Suprapubic skin (tissue), 4 donors: ENCODE measurements at regions not wholly inside any gene's neighbourhood (a gene's known extent, or its start where the extent isn't known, plus 50 kb on each side); places are given as distances from the start of the nearest gene placed in this dataset.

Experiments
- DNase-seq, 2 donors: peaks; one replicate each; pipeline ENCODE4 v3.0.0-alpha.2; 2019; ENCODE audit warnings: low spot score in 2 of 2
- H3K27ac ChIP-seq: fragments of 200-600 bp; sonication (generic); one replicate; pipeline ENCODE4 v1.5.1; 2019
- H3K27me3 ChIP-seq: fragments of 200-600 bp; sonication (generic); one replicate; pipeline ENCODE4 v1.5.1; 2019
- H3K36me3 ChIP-seq: fragments of 200-600 bp; sonication (generic); one replicate; pipeline ENCODE4 v1.5.1; 2019
- H3K4me1 ChIP-seq: fragments of 200-600 bp; sonication (generic); one replicate; pipeline ENCODE4 v1.5.1; 2019
- H3K4me3 ChIP-seq: fragments of 200-600 bp; sonication (generic); one replicate; pipeline ENCODE4 v1.5.1; 2019; ENCODE audit warnings: mild to moderate bottlenecking
- H3K9me3 ChIP-seq: fragments of 200-600 bp; sonication (generic); one replicate; pipeline ENCODE4 v1.5.1; 2019
- EP300 ChIP-seq: sonication (generic); formaldehyde crosslinking; IDR thresholded peaks from one replicate; pipeline ENCODE4 v1.6.1; 2017; ENCODE audit warnings: antibody characterized with exemption
- POLR2A ChIP-seq, 2 donors: fragments of 450-650 bp; IDR thresholded peaks; one replicate each; pipeline ENCODE4 v1.6.1; 2017; ENCODE audit warnings: antibody characterized with exemption in 2 of 2, mild to moderate bottlenecking in 2 of 2, moderate library complexity in 2 of 2
- POLR2AphosphoS5 ChIP-seq, 3 donors: sonication (generic); formaldehyde crosslinking; IDR thresholded peaks; one replicate each; pipeline ENCODE4 v1.6.1; 2017; ENCODE audit warnings: antibody characterized with exemption in 3 of 3
- WGBS: methylation state at CpG from one replicate; pipeline ENCODE4 v1.1.5; 2018; 5-methylcytosine and 5-hydroxymethylcytosine counted together
- TF ChIP-seq, protein P1 (sequence below), 2 donors: fragments of 200-600 bp in 1 of 2; fragments of 450-650 bp in 1 of 2; sonication (generic) in 1 of 2; IDR thresholded peaks; one replicate each; pipeline ENCODE4 v1.5.1; 2016 to 2019; ENCODE audit warnings: antibody characterized with exemption in 2 of 2, mild to moderate bottlenecking in 1 of 2, moderate library complexity in 1 of 2

DNA sequence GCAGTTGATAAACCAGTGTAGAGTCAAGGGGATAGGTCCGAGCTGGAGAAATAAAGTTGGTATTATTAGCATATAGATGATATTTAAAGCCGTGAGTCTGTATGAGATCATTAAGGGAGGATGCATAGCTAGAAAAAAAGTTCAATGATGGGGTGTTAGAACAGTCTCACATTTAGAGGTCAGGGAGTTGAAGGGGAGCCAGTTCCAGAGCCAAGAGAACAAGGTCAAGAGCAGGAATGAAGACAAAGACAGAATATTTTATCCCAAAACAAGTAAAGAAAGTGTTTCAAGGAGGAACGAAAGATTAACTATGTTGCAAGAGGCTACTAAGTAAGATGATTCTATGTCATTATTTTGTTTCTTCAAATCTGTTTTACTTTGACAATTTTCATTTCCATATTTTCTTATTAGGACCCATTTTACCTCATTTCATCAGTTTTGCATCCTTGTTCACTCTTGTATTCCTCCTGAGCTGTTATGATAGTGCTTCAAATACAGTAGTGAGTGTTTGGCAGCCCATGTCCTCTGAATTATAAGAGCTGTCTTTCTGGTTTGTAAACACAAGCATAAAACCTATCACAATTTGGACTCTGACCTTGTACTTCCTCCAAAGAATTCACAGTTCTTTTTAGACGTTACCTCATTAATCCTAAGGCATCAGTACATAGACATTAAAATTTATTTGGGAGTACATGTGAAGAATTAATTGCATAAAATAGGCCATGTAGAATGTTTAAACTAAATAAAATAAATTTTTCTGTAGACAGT is 695.7 kb upstream of the NECTIN3 start:
- no peak overlapping the region for H3K27ac ChIP-seq
- 79% methylated on average over 4 of the region's 4 CpGs for WGBS
- TF ChIP-seq POLR2AphosphoS5 (IDR thresholded peaks at IDR 0.05) = no peak
- H3K36me3 ChIP-seq = no peaks in the 10 kb centered on the region
- no peaks in the 10 kb centered on the region for H3K27me3 ChIP-seq
- H3K4me3 ChIP-seq = no peak overlapping the region
- H3K4me1 ChIP-seq = no peaks in the 10 kb centered on the region
- no peak for DNase-seq
- peaks cover 3% of the 10 kb centered on the region for H3K9me3 ChIP-seq

DNA sequence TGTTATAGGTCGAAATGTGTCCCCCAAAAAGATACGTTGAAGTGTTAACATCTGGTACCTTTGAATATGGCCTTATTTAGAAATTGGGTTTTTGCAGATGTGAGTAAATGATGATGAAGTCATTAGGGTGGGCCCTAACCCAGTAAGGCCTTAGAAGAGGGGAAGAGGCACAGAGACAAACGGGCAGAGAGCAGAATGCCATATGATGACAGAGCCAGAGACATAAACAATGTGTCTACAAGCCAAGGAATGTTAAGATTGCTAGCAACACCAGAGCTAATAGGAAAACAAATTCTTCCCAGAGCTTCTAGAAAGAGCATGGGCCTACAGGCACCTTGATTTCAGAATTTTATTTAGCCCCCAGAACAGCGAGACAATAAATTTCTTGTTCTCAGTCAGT is 693.1 kb upstream of the NECTIN3 start:
- H3K27ac ChIP-seq = no peak overlapping the region
- no peak overlapping the region for H3K4me3 ChIP-seq
- no peak for DNase-seq
- peaks cover 3% of the 10 kb centered on the region for H3K9me3 ChIP-seq
- TF ChIP-seq EP300 (no peak), POLR2AphosphoS5 (IDR thresholded peaks at IDR 0.05) (no peak), POLR2A (IDR thresholded peaks at IDR 0.05) (no peak)
- TF ChIP-seq, protein P1, sequence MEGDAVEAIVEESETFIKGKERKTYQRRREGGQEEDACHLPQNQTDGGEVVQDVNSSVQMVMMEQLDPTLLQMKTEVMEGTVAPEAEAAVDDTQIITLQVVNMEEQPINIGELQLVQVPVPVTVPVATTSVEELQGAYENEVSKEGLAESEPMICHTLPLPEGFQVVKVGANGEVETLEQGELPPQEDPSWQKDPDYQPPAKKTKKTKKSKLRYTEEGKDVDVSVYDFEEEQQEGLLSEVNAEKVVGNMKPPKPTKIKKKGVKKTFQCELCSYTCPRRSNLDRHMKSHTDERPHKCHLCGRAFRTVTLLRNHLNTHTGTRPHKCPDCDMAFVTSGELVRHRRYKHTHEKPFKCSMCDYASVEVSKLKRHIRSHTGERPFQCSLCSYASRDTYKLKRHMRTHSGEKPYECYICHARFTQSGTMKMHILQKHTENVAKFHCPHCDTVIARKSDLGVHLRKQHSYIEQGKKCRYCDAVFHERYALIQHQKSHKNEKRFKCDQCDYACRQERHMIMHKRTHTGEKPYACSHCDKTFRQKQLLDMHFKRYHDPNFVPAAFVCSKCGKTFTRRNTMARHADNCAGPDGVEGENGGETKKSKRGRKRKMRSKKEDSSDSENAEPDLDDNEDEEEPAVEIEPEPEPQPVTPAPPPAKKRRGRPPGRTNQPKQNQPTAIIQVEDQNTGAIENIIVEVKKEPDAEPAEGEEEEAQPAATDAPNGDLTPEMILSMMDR (IDR thresholded peaks at IDR 0.05) = no peak
- 73% methylated on average over 4 of the region's 4 CpGs for WGBS
- H3K27me3 ChIP-seq = no peaks in the 10 kb centered on the region
- no peaks in the 10 kb centered on the region for H3K36me3 ChIP-seq
- no peaks in the 10 kb centered on the region for H3K4me1 ChIP-seq

DNA sequence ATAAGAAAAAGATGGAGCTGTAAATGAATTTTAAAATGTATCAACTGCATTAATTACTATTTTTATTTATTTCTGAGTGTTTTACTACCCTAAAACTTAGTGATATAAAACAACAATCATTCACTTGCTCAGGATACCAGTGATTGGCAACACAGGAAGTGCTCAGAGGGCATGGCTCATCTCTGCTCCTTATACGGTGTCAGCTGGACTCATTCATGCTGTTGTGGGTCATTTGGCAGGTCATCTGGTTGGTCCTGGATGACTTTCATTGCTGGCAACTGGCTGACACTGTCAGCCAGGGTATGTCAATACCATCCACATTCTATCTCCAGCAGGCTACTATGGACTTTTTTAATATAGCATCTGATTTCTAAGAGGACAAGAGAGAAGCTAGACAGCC is 689.6 kb upstream of the NECTIN3 start:
- Histone ChIP-seq H3K4me3 (no peak overlapping the region), H3K36me3 (no peaks in the 10 kb centered on the region), H3K4me1 (no peaks in the 10 kb centered on the region), H3K27me3 (no peaks in the 10 kb centered on the region), H3K9me3 (no peaks in the 10 kb centered on the region), H3K27ac (no peak overlapping the region)
- WGBS = 50% methylated on average over 1 of the region's 1 CpG
- TF ChIP-seq POLR2A (IDR thresholded peaks at IDR 0.05) (no peak), EP300 (no peak)
- DNase-seq = no peak

DNA sequence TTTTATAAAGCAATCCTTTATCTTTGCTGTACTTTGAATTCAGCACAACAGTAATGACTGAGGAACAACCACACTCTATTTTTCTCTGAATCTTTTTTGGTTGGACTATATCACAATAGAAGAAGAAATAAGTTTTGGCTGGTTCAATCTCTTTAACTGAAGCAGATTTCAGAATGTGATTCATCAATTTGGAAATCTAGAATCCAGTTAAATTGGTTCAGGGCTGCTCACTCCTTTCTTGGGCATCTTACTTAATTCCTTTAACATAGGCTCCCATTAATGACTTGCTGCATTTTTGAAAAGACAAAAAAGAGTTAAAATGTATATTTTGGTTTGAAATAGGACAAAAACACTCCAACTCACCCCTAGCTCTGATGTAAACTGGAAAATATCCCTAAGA is 688.3 kb upstream of the NECTIN3 start:
- Histone ChIP-seq H3K9me3 (no peaks in the 10 kb centered on the region), H3K27ac (no peak overlapping the region), H3K27me3 (no peaks in the 10 kb centered on the region), H3K4me1 (no peaks in the 10 kb centered on the region), H3K36me3 (no peaks in the 10 kb centered on the region), H3K4me3 (no peak overlapping the region)
- TF ChIP-seq EP300 = no peak
- DNase-seq = no peak

DNA sequence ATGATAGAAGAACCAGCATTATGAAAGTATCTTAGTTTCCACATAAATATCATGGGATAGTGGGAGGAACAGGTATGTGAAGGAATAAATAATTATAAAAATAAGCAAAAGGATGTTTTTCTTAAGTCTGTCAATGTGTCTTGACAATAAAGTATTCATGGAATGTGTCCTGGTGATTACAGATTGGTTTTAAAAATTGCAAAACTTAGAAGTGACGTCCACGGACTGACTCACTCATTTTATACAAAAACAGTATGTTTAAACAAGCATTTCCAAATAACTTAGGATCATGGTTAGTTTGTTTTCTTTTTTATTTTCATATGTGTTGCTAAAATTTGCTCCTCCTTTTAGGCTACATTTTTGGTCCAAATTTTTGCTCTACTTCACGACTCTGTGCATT is 687.0 kb upstream of the NECTIN3 start:
- Histone ChIP-seq H3K4me1 (no peaks in the 10 kb centered on the region), H3K4me3 (no peak overlapping the region), H3K36me3 (no peaks in the 10 kb centered on the region), H3K9me3 (no peaks in the 10 kb centered on the region), H3K27me3 (no peaks in the 10 kb centered on the region), H3K27ac (no peak overlapping the region)
- TF ChIP-seq POLR2AphosphoS5 (IDR thresholded peaks at IDR 0.05) = no peak
- DNase-seq = no peak
- 66% methylated on average over 3 of the region's 3 CpGs for WGBS

DNA sequence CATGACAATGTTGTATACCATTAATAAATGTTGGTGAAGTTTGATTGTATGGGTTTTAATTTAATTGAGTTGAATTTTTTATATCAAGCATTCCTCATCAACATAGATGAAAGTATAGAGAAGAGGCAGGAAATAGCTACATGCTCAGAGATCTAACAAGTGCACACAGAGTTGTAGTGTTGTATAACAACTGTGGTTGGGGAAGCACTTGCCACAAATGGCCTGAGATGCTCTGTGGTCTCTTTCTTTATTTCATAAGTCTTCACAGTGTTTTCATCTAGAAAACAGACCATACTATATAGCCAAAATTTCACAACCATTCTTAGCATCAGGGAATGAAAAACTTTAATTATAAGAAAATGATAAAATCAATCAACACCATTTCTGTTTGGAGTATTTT is 682.6 kb upstream of the NECTIN3 start:
- TF ChIP-seq EP300 = no peak
- no peak for TF ChIP-seq POLR2AphosphoS5 (IDR thresholded peaks at IDR 0.05)
- no peak for TF ChIP-seq POLR2A (IDR thresholded peaks at IDR 0.05)
- TF ChIP-seq, protein P1 (IDR thresholded peaks at IDR 0.05) = no peak
- Histone ChIP-seq H3K4me3 (no peak overlapping the region), H3K4me1 (no peaks in the 10 kb centered on the region)

DNA sequence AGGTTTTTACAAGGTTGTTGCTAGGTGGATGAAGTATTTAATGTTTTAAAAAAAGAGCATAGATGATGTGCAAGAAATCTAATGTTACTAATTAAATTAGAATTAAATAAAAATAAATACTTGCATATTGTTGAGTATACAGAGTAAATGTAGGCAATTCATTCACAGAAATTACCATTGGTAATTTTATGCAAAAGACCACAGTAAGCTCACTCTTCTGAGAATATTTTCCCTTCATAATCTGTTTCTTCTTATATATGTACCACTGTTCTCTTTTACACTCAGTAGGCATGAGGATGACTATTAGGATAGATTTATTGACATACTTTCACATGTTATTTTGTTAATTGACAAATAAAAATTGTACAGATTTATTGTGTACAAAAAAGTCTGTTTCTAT is 681.2 kb upstream of the NECTIN3 start:
- TF ChIP-seq POLR2A (IDR thresholded peaks at IDR 0.05) (no peak), POLR2AphosphoS5 (IDR thresholded peaks at IDR 0.05) (no peak), EP300 (no peak)
- TF ChIP-seq, protein P1 (IDR thresholded peaks at IDR 0.05) = no peak
- H3K9me3 ChIP-seq = no peaks in the 10 kb centered on the region
- H3K27ac ChIP-seq = no peak overlapping the region
- H3K4me3 ChIP-seq = no peak overlapping the region
- no peaks in the 10 kb centered on the region for H3K27me3 ChIP-seq
- no peak for DNase-seq
- H3K4me1 ChIP-seq = no peaks in the 10 kb centered on the region
- no peaks in the 10 kb centered on the region for H3K36me3 ChIP-seq

More for the DNA sequence above, 682.6 kb upstream of the NECTIN3 start:
- H3K27ac ChIP-seq = no peak overlapping the region
- no peaks in the 10 kb centered on the region for H3K27me3 ChIP-seq
- no peak for DNase-seq
- no peaks in the 10 kb centered on the region for H3K9me3 ChIP-seq
- H3K36me3 ChIP-seq = no peaks in the 10 kb centered on the region
